Psoas muscle (tissue), 7 donors: ENCODE measurements at regions not wholly inside any gene's neighbourhood (a gene's known extent, or its start where the extent isn't known, plus 50 kb on each side); places are given as distances from the start of the nearest gene placed in this dataset.

Experiments used
- ATAC-seq, 4 donors: fragments of 200-7000 bp; cut with Tn5 transposase; one replicate each; pipeline ENCODE4 v1.9.1; 2020; ENCODE audit warnings: moderate library complexity in 3 of 4, mild to moderate bottlenecking in 2 of 4
- DNase-seq, 2 donors: peaks; one replicate each; pipeline ENCODE4 v3.0.0-alpha.2; 2020
- H3K27ac ChIP-seq: fragments of 200-600 bp; one replicate; pipeline ENCODE4 v1.8.0; 2022
- H3K27me3 ChIP-seq, 3 donors: fragments of 200-600 bp in 1 of 3; one replicate each; pipeline versions ENCODE4 v1.6.1 to v1.8.0; 2013 to 2022; ENCODE audit warnings: low read length in 2 of 3, mild to moderate bottlenecking in 2 of 3, moderate library complexity in 1 of 3; ENCODE audit not compliant: insufficient read depth in 3 of 3
- H3K36me3 ChIP-seq, 2 donors: fragments of 200-600 bp in 1 of 2; one replicate each; pipeline versions ENCODE4 v1.6.1 to v1.8.0; 2013 to 2022; ENCODE audit warnings: low read depth in 1 of 2, mild to moderate bottlenecking in 1 of 2, moderate library complexity in 1 of 2; ENCODE audit not compliant: insufficient read depth in 1 of 2
- H3K4me1 ChIP-seq: fragments of 200-600 bp; one replicate; pipeline ENCODE4 v1.8.0; 2022
- H3K4me3 ChIP-seq: fragments of 200-600 bp; one replicate; pipeline ENCODE4 v1.8.0; 2022; ENCODE audit warnings: mild to moderate bottlenecking
- H3K9me3 ChIP-seq: fragments of 200-600 bp; one replicate; pipeline ENCODE4 v1.8.0; 2022
- CTCF ChIP-seq: fragments of 200-600 bp; IDR thresholded peaks from one replicate; pipeline ENCODE4 v1.8.0; 2022; ENCODE audit warnings: antibody characterized with exemption
- WGBS, 3 donors: extraction: QIAGEN DNeasy Blood & Tissue Kit; methylation state at CpG; one replicate each; pipeline versions ENCODE4 v1.1.6 to v1.1.7; 2013; 5-methylcytosine and 5-hydroxymethylcytosine counted together
- intact Hi-C, 2 donors: fragments of 100-400 bp; cut with DNase I; formaldehyde crosslinking; loops; one replicate each; pipeline versions ENCODE4 v1.11.0 to v1.14.2; 2022
- donor health status: healthy with polysubstance abuse.
- donor health status: DM: no; HTN: no; CAD: no; lungs with moderate emphysema.
- donor health status: Bipolar disorder and iron deficiency.
- donor health status: healthy.
- donor health status: DM: yes; HTN: yes; CAD: no.
- donor health status: DM: no; HTN: no; CAD: no.
- donor health status: DM: yes; HTN: yes; CAD: no.

GRCh38 chr4:26268246-26268645 lies 52.6 kb upstream of the RBPJ start:
- no peak overlapping the region for H3K4me3 ChIP-seq
- TF ChIP-seq CTCF = no peak
- H3K27me3 ChIP-seq = no peaks in the 10 kb centered on the region
- WGBS, 3 donors = 70 to 87% (median 83%) methylated on average over 2 of the region's 2 CpGs
- ATAC-seq (no peak), DNase-seq (no peak)
- H3K4me1 ChIP-seq = no peaks in the 10 kb centered on the region
- no peaks in the 10 kb centered on the region for H3K36me3 ChIP-seq
- no peaks in the 10 kb centered on the region for H3K9me3 ChIP-seq
- intact Hi-C loops = no loop called here
- no peak overlapping the region for H3K27ac ChIP-seq

GRCh38 chr4:26269038-26269437 lies 51.8 kb upstream of the RBPJ start:
- 96 to 99% (median 98%) methylated on average over 4 of the region's 4 CpGs for WGBS, 3 donors
- no peaks in the 10 kb centered on the region for H3K36me3 ChIP-seq
- no peaks in the 10 kb centered on the region for H3K9me3 ChIP-seq
- no peaks in the 10 kb centered on the region for H3K27me3 ChIP-seq
- ATAC-seq = no peak
- no peak overlapping the region for H3K4me3 ChIP-seq
- DNase-seq = no peak
- no peaks in the 10 kb centered on the region for H3K4me1 ChIP-seq
- TF ChIP-seq CTCF = no peak
- intact Hi-C loops = no loop called here
- H3K27ac ChIP-seq = no peak overlapping the region
